Mononuclear cell (primary cell): ENCODE measurements at regions not wholly inside any gene's neighbourhood (a gene's known extent, or its start where the extent isn't known, plus 50 kb on each side); places are given as distances from the start of the nearest gene placed in this dataset.

Source experiments
- H3K27me3 ChIP-seq: 2 replicates; pipeline ENCODE4 v1.6.0; 2011; ENCODE audit warnings: low read length, control low read depth; ENCODE audit not compliant: insufficient read depth
- H3K4me1 ChIP-seq: 2 replicates; pipeline ENCODE4 v1.5.1; 2011; ENCODE audit warnings: mild to moderate bottlenecking, low read length, control low read depth; ENCODE audit not compliant: insufficient read depth
- H3K4me3 ChIP-seq: 2 replicates; pipeline ENCODE4 v1.5.1; 2011; ENCODE audit warnings: mild to moderate bottlenecking, low read length, moderate library complexity
- H3K9me3 ChIP-seq: 2 replicates; pipeline ENCODE4 v1.5.1; 2011; ENCODE audit warnings: low read depth, mild to moderate bottlenecking, control low read depth, low read length

DNA sequence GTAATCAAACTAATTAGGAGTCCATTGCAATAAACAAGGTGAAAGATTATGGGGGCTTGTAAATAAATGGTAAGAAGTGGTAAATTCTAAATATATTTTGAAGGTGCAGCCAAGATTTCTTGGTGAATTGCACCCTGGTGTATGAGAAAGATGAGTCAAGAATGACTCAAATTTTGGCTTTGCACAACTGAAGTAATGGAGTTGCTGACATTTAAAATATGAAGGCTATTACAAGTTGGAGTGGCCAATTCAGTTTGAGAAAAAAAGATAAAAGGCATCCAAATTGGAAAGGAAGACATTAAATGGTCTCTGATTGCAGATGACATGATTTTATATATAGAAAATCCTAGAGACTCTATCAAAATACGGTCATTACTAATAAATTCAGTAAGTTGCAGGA is 2330.6 kb downstream of the MAT2B start:
- Histone ChIP-seq H3K4me1 (no peaks in the 10 kb centered on the region), H3K27me3 (no peaks in the 10 kb centered on the region), H3K9me3 (no peaks in the 10 kb centered on the region), H3K4me3 (no peak overlapping the region)

DNA sequence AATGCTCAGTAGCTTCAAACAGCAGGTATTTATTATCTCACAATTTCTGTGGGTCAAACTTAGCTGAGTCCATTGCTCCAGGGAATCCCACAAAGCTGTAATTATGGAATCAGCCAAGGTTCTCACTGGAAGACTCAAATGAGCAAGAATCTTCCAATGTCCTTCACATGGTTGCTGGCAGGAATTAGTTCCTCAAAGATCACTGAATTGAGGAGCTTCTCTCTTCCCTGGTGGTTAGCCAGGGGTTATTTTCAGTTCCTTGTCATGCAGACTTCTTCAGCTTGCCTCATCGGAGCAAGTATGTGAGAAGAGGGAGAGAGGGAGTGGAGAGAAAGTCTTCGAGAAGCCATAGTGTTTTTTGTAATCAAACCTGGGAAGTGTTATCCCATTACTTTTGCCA is 2331.9 kb downstream of the MAT2B start:
- H3K9me3 ChIP-seq: no peaks in the 10 kb centered on the region
- H3K4me3 ChIP-seq: no peak overlapping the region
- no peaks in the 10 kb centered on the region for H3K27me3 ChIP-seq
- H3K4me1 ChIP-seq: no peaks in the 10 kb centered on the region

DNA sequence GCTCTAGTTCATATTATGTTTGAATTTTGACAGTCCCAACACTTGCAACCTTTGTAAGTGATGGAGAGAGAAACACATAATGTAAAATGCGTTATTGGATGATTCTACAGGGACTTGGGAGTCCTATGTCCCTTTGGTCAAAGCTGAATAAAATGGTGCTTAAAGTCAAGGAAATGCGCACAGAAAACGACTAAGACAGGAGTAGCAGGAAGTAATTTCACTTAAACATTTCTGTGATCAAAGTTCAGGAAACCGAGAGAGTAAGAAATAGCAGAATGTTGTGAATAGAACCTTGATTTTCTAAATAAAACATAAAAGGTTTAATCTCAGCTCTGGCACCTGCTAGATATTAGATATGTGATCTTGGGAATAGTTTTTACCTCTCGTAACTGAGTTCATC is 2339.2 kb downstream of the MAT2B start:
- Histone ChIP-seq H3K9me3 (no peaks in the 10 kb centered on the region), H3K27me3 (no peaks in the 10 kb centered on the region), H3K4me1 (no peaks in the 10 kb centered on the region), H3K4me3 (no peak overlapping the region)

GRCh38 chr5:165858118-165858517 is 2352.7 kb downstream of the MAT2B start:
- Histone ChIP-seq H3K4me1 (no peaks in the 10 kb centered on the region), H3K4me3 (no peak overlapping the region), H3K27me3 (no peaks in the 10 kb centered on the region), H3K9me3 (peaks cover 4% of the 10 kb centered on the region)

DNA sequence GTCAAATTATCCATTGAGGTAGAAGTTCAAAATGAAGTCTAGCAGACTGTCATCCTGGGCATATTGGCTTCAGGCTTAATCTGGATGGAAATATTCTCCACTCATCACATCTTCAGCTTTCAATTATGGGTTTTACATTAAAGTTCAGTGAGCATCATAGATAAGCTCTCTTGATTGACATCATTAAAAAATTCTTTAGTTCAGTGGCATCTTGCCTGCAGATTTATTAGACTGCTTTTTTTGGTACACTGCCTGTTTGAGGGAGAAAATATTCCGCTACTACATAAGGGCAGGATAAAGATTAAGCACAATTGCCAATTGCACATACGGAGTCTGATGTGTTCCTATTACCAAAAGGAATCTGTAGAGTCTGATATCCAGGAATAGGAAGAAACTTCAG is 2353.8 kb downstream of the MAT2B start:
- no peak overlapping the region for H3K4me3 ChIP-seq
- peaks cover 4% of the 10 kb centered on the region for H3K9me3 ChIP-seq
- no peaks in the 10 kb centered on the region for H3K27me3 ChIP-seq
- H3K4me1 ChIP-seq: no peaks in the 10 kb centered on the region

GRCh38 chr5:165863239-165863638 is 2357.8 kb downstream of the MAT2B start:
- H3K9me3 ChIP-seq: peaks cover 4% of the 10 kb centered on the region
- H3K27me3 ChIP-seq: no peaks in the 10 kb centered on the region
- H3K4me3 ChIP-seq: no peak overlapping the region
- H3K4me1 ChIP-seq: no peaks in the 10 kb centered on the region

DNA sequence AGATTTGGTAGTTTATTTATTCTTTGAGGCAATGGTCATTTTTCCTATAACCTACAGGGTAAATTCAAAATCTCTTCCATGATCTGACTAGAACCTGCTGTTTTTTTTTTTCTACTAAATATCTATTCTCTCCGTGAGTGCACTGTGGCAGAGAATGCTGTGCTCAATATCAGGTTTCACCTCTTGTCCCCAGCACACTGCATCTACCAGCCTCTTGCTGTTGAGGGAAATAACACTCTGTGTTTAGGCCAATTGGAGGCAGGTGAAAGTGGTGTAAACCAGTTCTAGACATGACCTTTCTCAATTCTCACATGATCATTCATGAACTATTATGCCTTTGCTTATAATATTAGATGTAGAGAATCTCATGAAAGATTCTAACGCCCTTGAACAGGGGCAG is 2365.9 kb downstream of the MAT2B start:
- H3K9me3 ChIP-seq: no peaks in the 10 kb centered on the region
- H3K27me3 ChIP-seq: no peaks in the 10 kb centered on the region
- no peak overlapping the region for H3K4me3 ChIP-seq
- H3K4me1 ChIP-seq: no peaks in the 10 kb centered on the region

DNA sequence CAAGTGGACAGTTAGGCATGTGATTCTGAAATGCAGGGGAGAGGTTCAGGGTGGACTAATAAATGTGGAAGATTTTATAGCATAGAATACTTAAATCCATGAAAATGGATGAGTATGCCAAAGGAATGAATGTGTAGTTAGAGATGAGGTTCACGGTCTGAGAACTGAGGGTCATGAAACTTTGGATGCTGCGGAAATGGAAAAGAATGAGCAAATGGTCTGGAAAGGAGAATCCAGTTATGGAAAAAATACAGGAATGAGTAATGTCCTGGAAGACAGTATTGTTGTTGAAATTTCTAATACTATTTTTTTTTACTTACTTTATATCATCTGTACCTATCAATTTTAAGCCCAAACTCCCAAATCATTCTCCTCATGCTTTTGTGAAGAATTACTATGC is 2369.4 kb downstream of the MAT2B start:
- no peak overlapping the region for H3K4me3 ChIP-seq
- no peaks in the 10 kb centered on the region for H3K27me3 ChIP-seq
- H3K4me1 ChIP-seq: no peaks in the 10 kb centered on the region
- H3K9me3 ChIP-seq: no peaks in the 10 kb centered on the region

- Histone ChIP-seq H3K4me3 (no peak overlapping the region), H3K27me3 (no peaks in the 10 kb centered on the region), H3K4me1 (no peaks in the 10 kb centered on the region), H3K9me3 (no peaks in the 10 kb centered on the region)
These were observed 2371.1 kb downstream of the MAT2B start for GRCh38 chr5:165876538-165876937.

DNA sequence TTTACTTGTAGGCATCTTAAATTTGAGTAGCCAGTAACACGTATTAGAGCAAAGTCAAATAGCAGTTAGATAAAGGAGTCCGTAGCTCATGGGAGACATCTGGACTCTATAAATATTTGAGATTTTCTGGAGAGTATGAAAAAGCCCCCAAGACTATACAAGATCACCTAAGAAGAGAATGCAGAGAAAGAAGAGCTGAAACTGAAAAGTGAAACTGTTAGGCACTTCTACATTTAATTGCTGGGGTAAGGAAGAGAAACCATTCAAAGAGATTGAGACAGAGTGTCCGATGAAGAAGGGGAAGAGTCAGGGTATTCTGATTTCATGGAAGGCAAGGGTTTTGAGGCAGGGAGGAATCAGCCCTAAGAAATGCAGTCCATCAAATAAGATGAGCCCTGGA is 2372.1 kb downstream of the MAT2B start:
- H3K4me1 ChIP-seq: no peaks in the 10 kb centered on the region
- H3K27me3 ChIP-seq: no peaks in the 10 kb centered on the region
- no peak overlapping the region for H3K4me3 ChIP-seq
- no peaks in the 10 kb centered on the region for H3K9me3 ChIP-seq

DNA sequence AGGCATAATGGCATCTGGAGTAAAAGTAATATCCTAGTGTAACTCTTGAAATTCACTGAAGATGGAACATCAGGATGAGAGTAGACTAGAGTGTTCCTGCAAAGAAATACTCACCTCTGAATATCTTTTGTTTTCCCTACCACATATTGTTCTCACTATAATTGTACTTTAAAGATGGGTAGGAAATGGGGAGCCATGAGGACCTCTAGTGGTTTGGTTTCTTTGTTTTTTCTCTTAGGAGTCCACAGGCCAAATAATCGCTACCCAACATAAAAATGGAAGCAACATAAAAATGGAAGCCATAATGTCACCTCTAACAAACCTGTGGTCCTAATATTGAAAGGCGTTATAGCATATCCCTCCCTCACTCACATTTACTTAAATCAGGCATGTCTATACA is 2375.8 kb downstream of the MAT2B start:
- H3K27me3 ChIP-seq: no peaks in the 10 kb centered on the region
- no peaks in the 10 kb centered on the region for H3K4me1 ChIP-seq
- H3K9me3 ChIP-seq: no peaks in the 10 kb centered on the region
- no peak overlapping the region for H3K4me3 ChIP-seq

DNA sequence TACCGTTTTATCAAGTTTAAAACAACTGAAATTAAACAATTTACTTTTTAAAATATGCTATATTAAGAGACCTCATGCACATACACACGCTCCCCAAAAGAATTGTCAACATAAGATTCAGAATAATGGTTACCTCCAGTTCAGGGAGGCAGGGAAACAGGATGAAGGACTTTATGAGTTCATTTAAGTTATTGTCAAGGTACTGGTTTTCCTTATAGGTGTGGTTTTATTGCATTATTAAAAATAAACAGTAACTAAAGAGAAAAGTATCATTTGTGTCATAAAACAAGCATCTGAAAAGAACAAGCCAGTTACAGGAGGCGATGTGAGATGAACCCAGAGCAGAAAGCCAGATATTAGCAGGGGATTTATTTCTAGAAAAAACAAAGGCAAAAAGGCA is 2376.7 kb downstream of the MAT2B start:
- Histone ChIP-seq H3K4me1 (no peaks in the 10 kb centered on the region), H3K4me3 (no peak overlapping the region), H3K27me3 (no peaks in the 10 kb centered on the region), H3K9me3 (no peaks in the 10 kb centered on the region)

GRCh38 chr5:165885623-165886350 is 2380.4 kb downstream of the MAT2B start:
- H3K9me3 ChIP-seq: no peaks in the 10 kb centered on the region
- no peaks in the 10 kb centered on the region for H3K27me3 ChIP-seq
- H3K4me3 ChIP-seq: no peak overlapping the region
- H3K4me1 ChIP-seq: no peaks in the 10 kb centered on the region

GRCh38 chr5:165887147-165887546 is 2381.7 kb downstream of the MAT2B start:
- Histone ChIP-seq H3K27me3 (no peaks in the 10 kb centered on the region), H3K9me3 (no peaks in the 10 kb centered on the region), H3K4me3 (no peak overlapping the region), H3K4me1 (no peaks in the 10 kb centered on the region)

- H3K27me3 ChIP-seq: no peaks in the 10 kb centered on the region
- no peaks in the 10 kb centered on the region for H3K9me3 ChIP-seq
- H3K4me3 ChIP-seq: no peak overlapping the region
- H3K4me1 ChIP-seq: no peaks in the 10 kb centered on the region
These were observed 2387.0 kb downstream of the MAT2B start for GRCh38 chr5:165892383-165892782.

DNA sequence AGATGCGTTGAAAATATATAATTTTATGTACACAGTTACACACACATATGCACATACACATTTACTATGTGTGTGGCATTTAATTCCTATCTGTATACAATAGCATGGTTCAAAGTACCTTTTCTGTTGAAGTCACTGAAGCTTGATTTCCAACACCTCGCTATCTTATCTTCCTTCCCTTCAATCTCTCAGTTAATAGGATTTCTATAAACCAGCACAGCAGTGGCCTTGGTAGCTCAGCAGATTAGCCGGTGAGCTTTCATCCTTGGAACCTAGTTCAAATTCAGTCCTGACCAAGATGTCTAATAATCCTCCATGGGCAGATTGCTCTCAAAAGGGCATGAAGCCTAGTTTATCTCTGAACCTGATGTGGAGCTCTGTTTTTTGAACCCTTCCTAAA is 2389.5 kb downstream of the MAT2B start:
- Histone ChIP-seq H3K9me3 (no peaks in the 10 kb centered on the region), H3K27me3 (no peaks in the 10 kb centered on the region), H3K4me1 (no peaks in the 10 kb centered on the region), H3K4me3 (no peak overlapping the region)
